T-helper 17 cell (primary cell): ENCODE measurements at regions not wholly inside any gene's neighbourhood (a gene's known extent, or its start where the extent isn't known, plus 50 kb on each side); places are given as distances from the start of the nearest gene placed in this dataset.
A peak's percentile ranks its signal among the peaks of the same experiment; 100 is the strongest.

Experiments
- ATAC-seq: fragments of 150-1000 bp; cut with Tn5 transposase; 2 replicates; pipeline ENCODE4 v1.10.0; 2021; ENCODE audit warnings: mild to moderate bottlenecking, moderate library complexity
- DNase-seq, 3 donors: peaks; one replicate each; pipeline versions ENCODE4 v3.0.0 to v3.0.0-alpha.2; 2020 to 2021
- H3K9me3 ChIP-seq: one replicate; pipeline ENCODE4 v1.7.0; 2013; ENCODE audit warnings: low read length, mild to moderate bottlenecking; ENCODE audit not compliant: control insufficient read depth, poor library complexity, severe bottlenecking
- H3K27ac Mint-ChIP-seq: one replicate; pipeline ENCODE4 v1.8.0; 2022; ENCODE audit warnings: mild to moderate bottlenecking, moderate library complexity, mixed read lengths
- H3K27me3 Mint-ChIP-seq: one replicate; pipeline ENCODE4 v1.8.0; 2022; ENCODE audit warnings: mixed read lengths
- H3K36me3 Mint-ChIP-seq: one replicate; pipeline ENCODE4 v1.8.0; 2022; ENCODE audit warnings: low read depth, mixed read lengths
- H3K4me1 Mint-ChIP-seq: one replicate; pipeline ENCODE4 v1.8.0; 2022; ENCODE audit warnings: mild to moderate bottlenecking, mixed read lengths
- H3K4me3 Mint-ChIP-seq: one replicate; pipeline ENCODE4 v1.8.0; 2022; ENCODE audit warnings: mild to moderate bottlenecking, moderate library complexity, mixed read lengths

DNA sequence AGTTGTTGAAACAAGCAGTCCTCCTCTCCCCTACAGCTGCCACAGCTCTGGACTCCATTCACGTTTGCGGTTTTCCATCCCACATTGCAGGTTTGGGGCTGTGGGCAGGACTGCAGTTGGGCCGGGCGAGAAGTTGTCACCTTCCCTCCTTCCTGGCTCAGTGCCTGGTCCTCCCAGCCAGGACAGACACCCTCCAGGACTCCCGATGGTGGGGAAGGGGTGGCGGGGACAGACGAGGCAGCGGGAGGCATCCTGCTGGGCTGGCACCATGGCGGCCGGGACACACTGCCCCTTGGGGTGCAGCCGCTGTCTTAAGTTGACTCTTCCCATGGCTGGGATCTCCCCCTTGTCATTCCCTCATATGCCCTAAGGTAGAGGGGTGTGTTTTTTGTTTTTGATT is 615.2 kb downstream of the BRD1 start:
- H3K9me3 ChIP-seq, result no peaks in the 10 kb centered on the region
- Mint-ChIP-seq H3K36me3 (no peaks in the 10 kb centered on the region), H3K27ac (no peak overlapping the region), H3K4me1 (no peaks in the 10 kb centered on the region), H3K27me3 (peaks cover 24% of the 10 kb centered on the region), H3K4me3 (no peak overlapping the region)
- ATAC-seq (no peak), DNase-seq (peak in 1 of 3 donors; percentile 4)

DNA sequence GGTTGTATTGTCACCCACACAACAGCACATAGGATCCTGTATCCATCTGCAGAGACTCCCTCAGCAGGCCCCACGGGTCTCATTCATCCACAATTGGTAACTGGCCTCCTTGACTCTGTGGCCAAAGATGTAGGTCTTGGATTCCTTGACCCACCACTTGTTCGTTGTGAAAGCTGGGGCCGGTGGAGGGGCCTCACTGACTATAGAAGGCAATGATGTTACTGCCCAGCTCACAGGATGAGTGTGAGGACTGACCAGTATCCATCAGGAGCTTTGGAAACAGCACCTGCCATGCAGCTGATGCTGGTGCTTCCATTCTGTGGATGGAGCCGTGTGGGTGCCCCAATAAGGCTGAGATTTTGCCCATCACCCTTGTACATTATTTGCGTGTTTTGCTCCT is 615.7 kb downstream of the BRD1 start:
- Mint-ChIP-seq H3K27ac (no peak overlapping the region), H3K4me3 (no peak overlapping the region), H3K4me1 (no peaks in the 10 kb centered on the region), H3K27me3 (peaks cover 24% of the 10 kb centered on the region), H3K36me3 (no peaks in the 10 kb centered on the region)
- ATAC-seq (no peak), DNase-seq (peak in 1 of 3 donors; percentile 2)
- no peaks in the 10 kb centered on the region for H3K9me3 ChIP-seq

DNA sequence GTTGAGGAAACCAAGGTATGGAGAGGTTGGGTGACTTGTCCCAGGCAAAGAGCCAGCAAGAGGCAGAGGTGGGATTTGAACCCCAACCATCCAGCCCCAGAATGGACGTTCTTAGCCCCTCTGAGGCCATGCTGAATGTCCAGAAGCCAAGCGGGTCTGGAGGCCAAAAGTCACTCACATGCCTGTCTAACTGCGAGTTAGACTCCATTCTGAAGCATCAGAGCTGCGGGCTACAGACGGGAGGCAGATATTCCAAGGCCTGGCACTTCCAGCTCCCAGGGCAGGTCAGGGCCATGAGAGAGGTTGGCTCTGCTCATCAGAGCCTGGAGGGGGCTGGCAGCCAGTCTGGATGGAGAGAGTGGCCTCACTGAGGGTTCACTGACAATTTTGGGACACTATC is 616.5 kb downstream of the BRD1 start:
- ATAC-seq (no peak), DNase-seq (no peak)
- no peaks in the 10 kb centered on the region for H3K9me3 ChIP-seq
- Mint-ChIP-seq H3K27me3 (peaks cover 27% of the 10 kb centered on the region), H3K36me3 (no peaks in the 10 kb centered on the region), H3K4me1 (no peaks in the 10 kb centered on the region), H3K27ac (no peak overlapping the region), H3K4me3 (no peak overlapping the region)

DNA sequence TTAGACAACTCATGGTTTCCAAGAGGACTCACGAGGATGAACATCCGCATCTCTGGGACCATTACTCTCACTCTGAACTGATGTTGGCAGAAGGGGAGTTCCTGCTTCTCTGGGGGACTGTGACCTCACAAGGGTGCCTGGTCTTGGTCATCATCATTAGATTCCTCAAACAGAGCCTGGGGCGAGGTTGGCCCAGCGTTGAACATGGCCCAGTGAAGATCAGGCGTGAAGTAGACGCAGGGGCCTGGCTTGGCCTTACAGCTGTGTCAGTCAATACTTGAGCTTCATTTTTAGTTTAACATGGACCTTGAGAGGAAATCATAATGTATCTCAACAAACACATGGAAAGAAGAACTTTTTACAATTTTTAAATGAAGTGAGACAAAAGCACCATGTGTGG is 617.1 kb downstream of the BRD1 start:
- Mint-ChIP-seq H3K4me1 (no peaks in the 10 kb centered on the region), H3K27ac (no peak overlapping the region), H3K4me3 (no peak overlapping the region), H3K36me3 (no peaks in the 10 kb centered on the region), H3K27me3 (peaks cover 27% of the 10 kb centered on the region)
- H3K9me3 ChIP-seq, result no peaks in the 10 kb centered on the region
- DNase-seq, result peak in 1 of 3 donors; percentile 3
- ATAC-seq, result no peak

DNA sequence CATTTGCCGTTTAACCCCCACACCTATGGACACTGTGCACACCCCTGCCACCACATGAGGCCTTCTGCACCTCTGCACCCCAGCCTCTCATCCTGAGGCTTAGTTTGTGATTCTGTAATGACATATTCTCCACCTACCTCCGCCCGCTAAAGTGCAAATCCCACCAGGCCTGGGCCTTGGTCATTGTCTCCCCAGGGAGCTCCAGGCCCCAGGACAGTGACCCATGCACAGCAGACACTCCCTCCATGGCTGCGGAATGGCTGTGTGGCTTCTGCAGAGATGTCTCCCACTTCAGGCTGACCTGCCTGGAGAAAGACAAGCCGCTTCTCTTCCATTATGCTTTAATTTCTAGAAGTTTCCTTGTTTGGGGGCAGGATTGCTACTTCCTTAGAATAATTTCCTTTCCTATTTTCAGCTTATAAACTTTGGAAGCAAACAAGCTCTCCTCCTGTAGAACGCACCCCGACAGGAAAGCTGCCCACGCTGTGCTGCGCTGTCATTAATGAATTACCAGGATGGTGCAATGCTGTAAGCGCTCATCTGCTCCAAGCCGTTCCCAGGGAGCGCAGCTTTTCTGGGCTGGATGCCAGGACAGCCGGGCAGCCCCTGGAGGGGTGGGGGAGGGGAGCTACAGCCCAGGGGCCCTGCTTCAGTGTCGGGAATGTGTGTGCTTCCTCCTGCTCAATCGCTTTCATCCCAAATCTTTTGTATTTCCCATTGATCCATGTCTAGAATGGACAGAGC is 618.0 kb downstream of the BRD1 start:
- H3K9me3 ChIP-seq, result no peaks in the 10 kb centered on the region
- no peaks in the 10 kb centered on the region for H3K36me3 Mint-ChIP-seq
- H3K4me1 Mint-ChIP-seq, result no peaks in the 10 kb centered on the region
- no peak overlapping the region for H3K4me3 Mint-ChIP-seq
- DNase-seq (peak in 1 of 3 donors; percentile 1), ATAC-seq (no peak)
- peaks cover 34% of the 10 kb centered on the region for H3K27me3 Mint-ChIP-seq
- no peak overlapping the region for H3K27ac Mint-ChIP-seq

DNA sequence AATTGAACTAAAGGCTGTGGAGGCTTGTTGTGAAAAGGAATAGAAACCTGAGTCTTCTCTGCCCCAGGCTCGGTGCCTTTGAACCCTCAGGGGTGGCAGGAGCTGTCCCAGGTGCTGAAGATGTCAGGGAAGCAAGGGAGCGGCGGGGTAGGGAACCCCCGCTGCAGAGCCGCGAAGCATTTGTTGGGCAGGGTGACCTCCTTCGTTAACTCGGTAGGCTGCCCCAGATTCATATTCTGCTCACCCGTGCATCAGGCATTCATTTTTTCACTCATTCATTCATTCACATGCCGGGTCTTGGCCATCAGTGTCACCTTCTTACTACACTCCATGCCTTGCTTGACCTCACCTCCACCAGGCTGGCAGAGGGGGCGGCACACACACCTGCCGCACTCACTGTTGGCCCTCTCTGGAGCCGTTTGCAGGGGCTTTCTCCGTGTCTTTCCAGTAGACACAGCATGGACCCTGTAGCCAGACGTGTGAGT is 618.9 kb downstream of the BRD1 start:
- H3K4me1 Mint-ChIP-seq, result no peaks in the 10 kb centered on the region

DNA sequence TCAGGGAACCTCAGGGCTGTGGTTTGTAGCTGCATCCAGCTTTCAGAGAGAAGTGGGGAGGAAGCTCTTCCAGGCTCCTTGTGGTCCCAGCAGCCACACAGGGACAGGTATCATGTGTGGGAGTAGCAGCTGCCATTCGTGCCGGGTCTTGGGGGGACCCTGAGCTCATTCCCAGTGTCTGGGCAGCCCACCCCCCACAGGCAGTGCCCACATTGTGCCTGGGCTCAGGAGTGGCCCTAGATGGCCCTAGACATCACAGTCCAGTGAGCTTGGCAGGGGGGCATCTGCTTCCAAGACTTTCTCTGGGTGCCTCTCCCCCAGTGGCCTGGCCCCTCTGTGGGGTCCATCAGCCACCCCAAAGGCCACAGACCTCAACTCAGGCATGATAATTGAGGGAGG is 619.7 kb downstream of the BRD1 start:
- Mint-ChIP-seq H3K4me1 (no peaks in the 10 kb centered on the region), H3K27ac (no peak overlapping the region), H3K27me3 (peaks cover 36% of the 10 kb centered on the region), H3K4me3 (no peak overlapping the region), H3K36me3 (no peaks in the 10 kb centered on the region)
- no peak for ATAC-seq
- H3K9me3 ChIP-seq, result no peaks in the 10 kb centered on the region
- DNase-seq, result no peak

More for the DNA sequence above, 618.9 kb downstream of the BRD1 start:
- DNase-seq (peak in 1 of 3 donors; percentile 4), ATAC-seq (no peak)
- H3K27me3 Mint-ChIP-seq, result peaks cover 35% of the 10 kb centered on the region
- no peaks in the 10 kb centered on the region for H3K36me3 Mint-ChIP-seq
- H3K4me3 Mint-ChIP-seq, result no peak overlapping the region
- H3K27ac Mint-ChIP-seq, result no peak overlapping the region
- no peaks in the 10 kb centered on the region for H3K9me3 ChIP-seq

DNA sequence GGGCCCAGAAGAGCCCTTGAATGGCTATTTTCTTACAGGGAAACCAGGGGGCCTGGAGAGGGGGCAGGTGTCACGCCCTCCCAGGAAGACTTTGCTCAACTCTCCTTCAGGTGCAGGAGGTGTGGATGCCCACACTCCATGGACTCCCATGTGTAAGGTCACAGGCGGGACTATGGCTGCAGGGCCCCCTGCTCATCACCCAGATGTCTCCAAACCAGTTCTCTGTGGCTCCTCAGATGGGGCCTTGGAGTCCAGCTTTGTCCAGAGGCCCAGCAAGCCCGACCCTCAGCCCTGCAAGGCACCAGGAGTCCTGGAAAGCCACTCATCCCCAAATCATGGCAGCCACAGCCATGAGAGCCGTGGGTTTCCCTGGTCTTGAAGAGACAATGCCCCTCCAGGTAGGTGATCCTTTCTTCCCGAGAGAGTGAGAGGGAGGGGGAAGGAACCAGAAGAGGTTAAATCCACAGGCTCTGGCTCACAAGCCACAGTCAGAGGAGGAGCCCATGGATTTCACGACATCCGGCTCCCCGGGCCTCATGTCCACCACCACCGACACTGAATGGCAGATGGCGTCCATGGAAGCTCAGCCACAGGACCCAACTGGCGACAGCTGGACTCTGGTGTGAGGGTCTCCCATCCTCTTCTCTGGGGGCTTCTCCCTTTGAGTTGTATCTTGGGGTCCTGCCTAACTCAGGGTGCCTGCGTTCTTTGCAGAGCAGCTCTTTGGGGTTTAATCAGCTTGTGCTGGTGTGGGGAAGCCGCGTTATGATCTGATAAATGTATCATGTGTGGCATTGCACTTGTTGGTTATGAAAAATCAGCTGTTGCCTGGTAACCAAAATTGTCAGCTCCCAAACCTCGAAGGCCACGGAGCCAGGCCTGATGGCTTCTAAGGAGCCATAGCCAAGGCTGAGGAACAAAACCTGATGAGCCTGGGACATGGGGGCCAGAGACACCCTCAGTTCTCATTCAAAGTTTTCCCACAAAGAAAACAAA is 620.4 kb downstream of the BRD1 start:
- Mint-ChIP-seq H3K27ac (no peak overlapping the region), H3K4me1 (no peaks in the 10 kb centered on the region), H3K36me3 (no peaks in the 10 kb centered on the region), H3K27me3 (peaks cover 34% of the 10 kb centered on the region), H3K4me3 (no peak overlapping the region)
- no peak for DNase-seq
- no peak for ATAC-seq
- H3K9me3 ChIP-seq, result no peaks in the 10 kb centered on the region

DNA sequence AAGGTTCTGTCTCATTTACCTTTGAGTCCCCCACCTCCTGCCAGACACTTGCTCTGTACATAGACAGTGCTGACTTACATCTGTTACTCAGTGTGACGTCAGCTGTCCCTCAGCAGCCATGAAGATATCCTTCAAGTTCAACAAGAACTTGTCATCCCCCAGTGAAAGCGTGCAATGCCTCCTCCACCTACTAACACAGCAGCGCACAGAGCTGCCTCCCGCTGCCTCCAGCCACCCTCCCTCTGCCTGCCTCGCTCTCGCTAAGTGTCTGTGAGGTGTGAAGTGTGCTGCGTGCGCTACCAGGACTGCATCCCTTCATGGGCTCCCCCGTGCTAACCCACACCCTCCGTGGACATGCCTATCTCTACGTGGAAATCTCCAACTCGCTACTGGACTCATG is 621.4 kb downstream of the BRD1 start:
- H3K9me3 ChIP-seq, result no peaks in the 10 kb centered on the region
- Mint-ChIP-seq H3K36me3 (no peaks in the 10 kb centered on the region), H3K27me3 (peaks cover 35% of the 10 kb centered on the region), H3K4me3 (no peak overlapping the region), H3K27ac (no peak overlapping the region), H3K4me1 (no peaks in the 10 kb centered on the region)
- DNase-seq (no peak), ATAC-seq (no peak)

DNA sequence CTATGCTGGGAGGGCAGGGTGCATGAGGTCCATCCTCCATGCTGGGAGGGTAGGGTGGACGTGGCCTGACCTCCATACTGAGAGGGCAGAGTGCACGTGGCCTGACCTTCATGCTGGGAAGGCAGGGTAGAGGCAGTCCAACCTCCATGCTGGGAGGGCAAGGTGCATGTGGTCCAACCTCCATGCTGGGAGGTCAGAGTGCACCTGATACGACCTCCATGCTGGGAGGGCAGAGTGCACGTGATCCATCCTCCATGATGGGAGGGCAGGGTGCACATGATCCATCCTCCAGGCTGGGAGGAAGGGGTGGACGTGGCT is 622.2 kb downstream of the BRD1 start:
- H3K4me1 Mint-ChIP-seq, result no peaks in the 10 kb centered on the region
- H3K9me3 ChIP-seq, result no peaks in the 10 kb centered on the region
- H3K4me3 Mint-ChIP-seq, result no peak overlapping the region
- DNase-seq, result peak in 1 of 3 donors; percentile 5
- no peak for ATAC-seq
- H3K27me3 Mint-ChIP-seq, result peaks cover 32% of the 10 kb centered on the region
- H3K36me3 Mint-ChIP-seq, result no peaks in the 10 kb centered on the region
- H3K27ac Mint-ChIP-seq, result no peak overlapping the region

DNA sequence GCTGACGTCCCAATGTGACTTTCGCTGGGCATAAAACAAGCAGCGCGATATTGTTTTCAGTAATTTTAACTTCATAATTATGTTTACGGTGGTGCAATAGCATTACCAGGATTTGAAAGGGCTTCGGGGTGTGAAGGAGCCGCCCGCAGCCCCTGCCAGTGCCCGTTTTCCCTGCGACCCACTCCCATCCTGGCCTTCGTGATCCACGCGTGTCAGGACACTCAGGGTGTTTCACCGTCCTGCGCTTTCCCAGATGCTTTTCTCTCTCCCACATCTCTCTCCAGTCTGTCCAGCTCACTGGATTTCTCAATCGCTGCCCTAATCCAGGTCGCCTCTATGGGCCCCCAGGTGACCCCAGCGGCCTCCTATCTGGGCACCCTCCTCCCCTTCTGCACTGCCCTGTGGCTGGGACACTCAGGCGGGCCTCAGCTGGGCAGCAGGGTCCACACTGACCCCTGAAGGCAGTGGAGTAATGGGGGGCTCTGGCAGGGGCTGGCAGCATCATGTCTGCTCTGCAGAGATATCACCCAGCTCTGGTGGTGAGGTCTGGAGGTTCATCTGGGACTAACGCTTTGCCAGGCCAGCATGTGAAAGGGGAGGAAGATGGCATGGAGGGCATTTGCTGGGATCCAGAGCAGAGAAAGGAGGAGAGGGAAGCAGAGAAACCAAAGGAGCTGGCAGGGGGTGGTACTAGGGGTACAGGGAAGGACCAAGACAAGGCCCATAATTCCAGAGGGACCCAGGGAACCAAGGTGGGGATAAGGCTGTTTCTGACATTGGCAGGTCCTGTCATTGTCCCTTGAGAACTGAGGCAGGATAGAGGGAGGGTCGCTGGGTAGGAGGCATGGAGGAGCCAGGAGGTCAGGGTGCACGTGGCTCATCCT is 622.8 kb downstream of the BRD1 start:
- H3K4me1 Mint-ChIP-seq, result no peaks in the 10 kb centered on the region
- no peaks in the 10 kb centered on the region for H3K9me3 ChIP-seq
- no peak overlapping the region for H3K4me3 Mint-ChIP-seq
- H3K27me3 Mint-ChIP-seq, result peaks cover 37% of the 10 kb centered on the region
- H3K36me3 Mint-ChIP-seq, result no peaks in the 10 kb centered on the region
- ATAC-seq (no peak), DNase-seq (peak in 1 of 3 donors; percentile 3)
- H3K27ac Mint-ChIP-seq, result no peak overlapping the region

DNA sequence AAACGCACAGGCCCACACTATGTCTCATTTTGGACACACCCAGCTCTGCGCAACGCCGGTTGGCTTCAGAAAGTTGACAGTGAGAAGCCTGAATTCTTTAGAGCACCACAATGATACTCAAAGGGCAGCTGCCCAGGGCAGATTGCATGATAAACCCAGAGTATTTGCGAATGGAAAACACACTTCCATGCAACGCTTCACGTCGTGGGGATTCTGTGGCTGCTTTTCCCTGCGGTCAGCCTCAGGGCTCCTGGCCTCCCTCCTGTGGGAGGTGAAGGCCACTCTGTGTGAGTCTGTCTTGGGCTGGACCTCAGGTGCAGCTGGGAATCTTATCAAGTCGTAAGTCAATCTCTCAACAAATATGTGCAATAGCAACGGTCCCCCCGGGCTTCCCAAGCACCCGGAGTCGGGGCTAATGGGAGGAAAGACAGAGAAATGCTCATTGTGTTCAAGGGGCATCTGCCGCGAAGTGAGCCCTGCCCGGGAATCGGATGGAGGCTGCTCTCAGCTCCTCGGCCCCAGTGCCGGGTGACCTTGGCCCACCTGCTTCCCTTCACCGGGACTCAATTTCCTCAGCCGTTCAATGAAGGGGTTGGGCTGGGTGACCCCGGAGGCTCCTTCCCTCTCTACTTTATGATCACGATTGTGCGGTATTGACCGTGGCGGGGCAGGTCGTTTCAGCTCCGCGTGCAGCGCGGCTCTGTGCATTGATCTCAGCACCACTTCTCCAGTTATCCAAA is 623.6 kb downstream of the BRD1 start:
- DNase-seq, result peak in 1 of 3 donors; percentile 5
- H3K4me3 Mint-ChIP-seq, result no peak overlapping the region
- H3K27ac Mint-ChIP-seq, result no peak overlapping the region
- peaks cover 43% of the 10 kb centered on the region for H3K27me3 Mint-ChIP-seq
- peaks cover 2% of the 10 kb centered on the region for H3K4me1 Mint-ChIP-seq
- ATAC-seq, result no peak
- H3K36me3 Mint-ChIP-seq, result no peaks in the 10 kb centered on the region
- H3K9me3 ChIP-seq, result no peaks in the 10 kb centered on the region
